Cardiac fibroblast (primary cell): ENCODE measurements at regions not wholly inside any gene's neighbourhood (a gene's known extent, or its start where the extent isn't known, plus 50 kb on each side); places are given as distances from the start of the nearest gene placed in this dataset.
A peak's percentile ranks its signal among the peaks of the same experiment; 100 is the strongest.

Experiments used
- DNase-seq, 2 donors: peaks; one replicate each; pipeline versions ENCODE4 v3.0.0 to v3.0.0-alpha.2; 2010; ENCODE audit warnings: low read depth in 2 of 2
- H3K4me3 ChIP-seq, 2 donors: replicated peaks in 1 of 2; 1 replicate in 1 of 2; 2 replicates in 1 of 2; pipeline ENCODE4 v1.5.1; 2011; ENCODE audit warnings: low read depth in 2 of 2, low read length in 2 of 2, mild to moderate bottlenecking in 2 of 2, moderate library complexity in 1 of 2
- CTCF ChIP-seq: IDR thresholded peaks from one replicate; pipeline ENCODE4 v1.5.1; 2011; ENCODE audit warnings: low read depth, mild to moderate bottlenecking, low read length, inconsistent platforms

- no peak for TF ChIP-seq CTCF
- no peak for DNase-seq
- no peak overlapping the region for H3K4me3 ChIP-seq
Observed at GRCh38 chr1:191578281-191578680, 580.0 kb upstream of the RGS18 start.

- H3K4me3 ChIP-seq: no peak overlapping the region
- no peak for TF ChIP-seq CTCF
- DNase-seq: peak; percentile 5 to 29
Observed at GRCh38 chr1:191579019-191579418, 579.2 kb upstream of the RGS18 start.

GRCh38 chr1:191582169-191582568 is 576.1 kb upstream of the RGS18 start:
- TF ChIP-seq CTCF: no peak
- no peak overlapping the region for H3K4me3 ChIP-seq
- DNase-seq: no peak

GRCh38 chr1:191585095-191585494 is 573.2 kb upstream of the RGS18 start:
- DNase-seq: no peak
- TF ChIP-seq CTCF: no peak
- no peak overlapping the region for H3K4me3 ChIP-seq

- no peak for DNase-seq
- no peak for TF ChIP-seq CTCF
- no peak overlapping the region for H3K4me3 ChIP-seq
Observed at GRCh38 chr1:191588905-191589304, 569.4 kb upstream of the RGS18 start.

GRCh38 chr1:191589536-191589935 is 568.7 kb upstream of the RGS18 start:
- TF ChIP-seq CTCF: no peak
- DNase-seq: no peak

GRCh38 chr1:191590578-191590977 is 567.7 kb upstream of the RGS18 start:
- no peak for DNase-seq
- H3K4me3 ChIP-seq: no peak overlapping the region
- no peak for TF ChIP-seq CTCF

More at GRCh38 chr1:191589536-191589935, 568.7 kb upstream of the RGS18 start:
- no peak overlapping the region for H3K4me3 ChIP-seq
